ENCODE measurements at regions not wholly inside any gene's neighbourhood (a gene's known extent, or its start where the extent isn't known, plus 50 kb on each side); places are given as distances from the start of the nearest gene placed in this dataset.

DNA sequence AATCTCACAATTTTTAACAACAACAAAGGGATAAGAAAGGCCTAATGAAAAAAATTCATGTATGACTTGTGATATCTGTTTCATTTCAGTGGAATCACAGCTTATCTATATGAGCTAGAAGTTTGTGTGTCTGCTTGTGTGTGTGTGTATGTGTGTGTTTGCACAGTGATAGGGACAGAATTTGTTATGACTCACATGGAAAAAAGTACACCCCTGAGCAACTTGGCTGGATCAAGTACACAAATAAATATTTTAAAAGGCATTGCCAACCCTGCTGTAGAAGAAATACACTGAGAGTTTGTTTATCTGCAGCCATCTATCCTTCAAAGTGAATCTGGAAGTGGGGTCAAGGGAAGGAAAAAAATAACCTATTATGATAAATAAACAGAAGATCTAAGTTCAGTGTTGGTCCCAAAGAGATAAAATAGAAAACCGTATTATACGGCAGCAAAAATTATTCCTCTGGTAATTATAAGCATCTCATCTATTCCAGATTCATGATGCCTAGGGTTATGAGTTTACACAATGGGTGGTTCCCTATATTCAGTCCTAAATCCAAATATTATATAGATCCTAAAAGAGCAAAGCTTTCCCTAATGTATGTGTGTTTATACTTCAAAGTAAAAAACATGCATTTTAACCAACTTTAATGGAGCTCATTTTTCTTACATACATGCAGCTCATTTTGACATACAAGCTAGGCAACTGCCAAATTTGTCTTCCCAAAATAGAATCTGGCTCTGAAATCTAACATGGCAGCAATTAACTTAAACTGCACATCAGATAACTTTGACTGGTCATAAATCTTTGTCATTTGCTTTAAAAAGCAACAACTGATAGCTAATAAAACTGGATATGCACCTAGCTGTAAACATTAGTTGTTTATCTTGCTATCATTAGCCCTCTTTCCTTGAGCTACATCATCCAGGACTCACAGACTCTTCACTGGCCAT is 420.6 kb downstream of the IRS1 start:
- peak; percentile 52 for DNase-seq (ENCODE audit: low read depth)
- H3K9me3 ChIP-seq (ENCODE audit: control insufficient read depth, low read length), result peaks cover 7% of the 10 kb centered on the region
- H3K9ac ChIP-seq (ENCODE audit: low read length), result no peak overlapping the region
- H3K4me3 ChIP-seq (ENCODE audit: low read length), result no peak overlapping the region
- no peaks in the 10 kb centered on the region for H3K27me3 ChIP-seq (replicated peaks; ENCODE audit: control insufficient read depth, insufficient read depth, low read length)
- H3K36me3 ChIP-seq (ENCODE audit: control insufficient read depth, insufficient read depth, low read length, severe bottlenecking), result no peaks in the 10 kb centered on the region
- H3K4me1 ChIP-seq (ENCODE audit: control insufficient read depth, insufficient read depth, low read length), result peaks cover 5% of the 10 kb centered on the region

GRCh38 chr2:226376516-226377180 is 423.0 kb downstream of the IRS1 start:
- Histone ChIP-seq H3K27me3 (replicated peaks; ENCODE audit: control insufficient read depth, insufficient read depth, low read length) (no peaks in the 10 kb centered on the region), H3K4me3 (ENCODE audit: low read length) (no peak overlapping the region), H3K36me3 (ENCODE audit: control insufficient read depth, insufficient read depth, low read length, severe bottlenecking) (no peaks in the 10 kb centered on the region), H3K9me3 (ENCODE audit: control insufficient read depth, low read length) (peaks cover 7% of the 10 kb centered on the region), H3K4me1 (ENCODE audit: control insufficient read depth, insufficient read depth, low read length) (peaks cover 5% of the 10 kb centered on the region), H3K9ac (ENCODE audit: low read length) (no peak overlapping the region)
- peak; percentile 31 for DNase-seq (ENCODE audit: low read depth)

DNA sequence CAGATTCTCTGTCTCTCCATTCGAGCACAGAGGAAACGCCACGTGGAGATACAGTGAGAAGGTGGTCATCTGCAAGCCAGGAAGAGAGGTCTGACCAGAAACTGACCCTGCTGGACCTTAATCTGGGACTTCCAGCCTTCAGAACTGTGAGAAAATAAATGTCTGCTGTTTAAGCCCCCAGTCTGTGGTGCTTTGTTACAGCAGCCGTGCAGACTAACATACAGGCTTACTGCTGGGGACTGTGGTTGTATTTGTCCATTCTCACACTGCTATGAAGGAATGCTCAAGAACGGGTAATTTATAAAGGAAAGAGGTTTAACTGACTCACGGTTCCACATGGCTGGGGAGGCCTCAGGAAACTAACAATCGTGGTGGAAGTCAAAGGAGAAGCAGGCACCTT is 432.7 kb downstream of the IRS1 start:
- Histone ChIP-seq H3K27me3 (replicated peaks; ENCODE audit: control insufficient read depth, insufficient read depth, low read length) (no peaks in the 10 kb centered on the region), H3K4me3 (ENCODE audit: low read length) (no peak overlapping the region), H3K9ac (ENCODE audit: low read length) (no peak overlapping the region), H3K4me1 (ENCODE audit: control insufficient read depth, insufficient read depth, low read length) (peaks cover 4% of the 10 kb centered on the region), H3K9me3 (ENCODE audit: control insufficient read depth, low read length) (no peaks in the 10 kb centered on the region), H3K36me3 (ENCODE audit: control insufficient read depth, insufficient read depth, low read length, severe bottlenecking) (no peaks in the 10 kb centered on the region)
- DNase-seq (ENCODE audit: low read depth), result no peak

DNA sequence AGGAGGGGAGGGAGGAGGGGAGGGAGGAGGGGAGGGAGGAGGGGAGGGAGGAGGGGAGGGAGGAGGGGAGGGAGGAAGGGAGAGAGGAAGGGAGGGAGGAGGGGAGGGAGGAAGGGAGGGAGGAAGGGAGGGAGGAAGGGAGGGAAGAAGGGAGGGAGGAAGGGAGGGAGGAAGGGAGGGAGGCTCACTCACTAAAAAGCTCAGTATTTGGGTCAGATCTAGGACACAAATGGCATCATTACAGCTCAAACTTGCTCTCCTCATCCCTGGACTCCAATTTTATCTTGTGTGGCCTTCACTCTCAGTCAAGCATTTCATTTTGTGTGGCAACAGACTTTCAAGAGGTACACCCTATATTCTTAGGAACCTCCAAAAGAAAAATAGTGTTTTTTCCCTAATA is 435.4 kb downstream of the IRS1 start:
- Histone ChIP-seq H3K27me3 (replicated peaks; ENCODE audit: control insufficient read depth, insufficient read depth, low read length) (no peaks in the 10 kb centered on the region), H3K4me1 (ENCODE audit: control insufficient read depth, insufficient read depth, low read length) (peaks cover 12% of the 10 kb centered on the region), H3K9me3 (ENCODE audit: control insufficient read depth, low read length) (no peaks in the 10 kb centered on the region), H3K9ac (ENCODE audit: low read length) (no peak overlapping the region), H3K36me3 (ENCODE audit: control insufficient read depth, insufficient read depth, low read length, severe bottlenecking) (no peaks in the 10 kb centered on the region), H3K4me3 (ENCODE audit: low read length) (no peak overlapping the region)
- no peak for DNase-seq (ENCODE audit: low read depth)

GRCh38 chr2:226362980-226363379 is 436.6 kb downstream of the IRS1 start:
- Histone ChIP-seq H3K9me3 (ENCODE audit: control insufficient read depth, low read length) (no peaks in the 10 kb centered on the region), H3K9ac (ENCODE audit: low read length) (no peak overlapping the region), H3K27me3 (replicated peaks; ENCODE audit: control insufficient read depth, insufficient read depth, low read length) (no peaks in the 10 kb centered on the region), H3K36me3 (ENCODE audit: control insufficient read depth, insufficient read depth, low read length, severe bottlenecking) (no peaks in the 10 kb centered on the region), H3K4me3 (ENCODE audit: low read length) (no peak overlapping the region), H3K4me1 (ENCODE audit: control insufficient read depth, insufficient read depth, low read length) (peaks cover 15% of the 10 kb centered on the region)
- peak; percentile 55 for DNase-seq (ENCODE audit: low read depth)

- no peak overlapping the region for H3K4me3 ChIP-seq (ENCODE audit: low read length)
- no peaks in the 10 kb centered on the region for H3K36me3 ChIP-seq (ENCODE audit: control insufficient read depth, insufficient read depth, low read length, severe bottlenecking)
- H3K9me3 ChIP-seq (ENCODE audit: control insufficient read depth, low read length), result no peaks in the 10 kb centered on the region
- H3K27me3 ChIP-seq (replicated peaks; ENCODE audit: control insufficient read depth, insufficient read depth, low read length), result no peaks in the 10 kb centered on the region
- H3K9ac ChIP-seq (ENCODE audit: low read length), result no peak overlapping the region
- peaks cover 15% of the 10 kb centered on the region for H3K4me1 ChIP-seq (ENCODE audit: control insufficient read depth, insufficient read depth, low read length)
- DNase-seq (ENCODE audit: low read depth), result no peak
These were observed 439.0 kb downstream of the IRS1 start for GRCh38 chr2:226360658-226361057.

DNA sequence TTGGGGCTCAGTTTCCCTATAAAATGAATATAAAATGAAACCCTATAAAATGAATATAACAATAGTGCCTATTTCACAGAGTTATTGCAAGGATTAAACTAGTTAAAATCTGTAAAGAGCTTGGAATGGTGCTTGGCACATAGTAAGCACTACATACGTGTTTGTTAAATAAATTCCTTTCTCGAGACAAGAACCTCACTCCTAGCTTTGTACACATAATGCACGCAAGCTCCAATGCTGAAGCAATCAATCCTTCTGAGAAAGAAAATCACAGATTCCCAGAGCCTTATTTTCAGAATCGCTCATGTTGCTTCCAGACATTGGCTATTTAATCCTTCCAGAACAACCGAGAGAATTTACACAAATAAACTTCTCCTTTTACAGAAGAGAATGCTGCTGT is 440.9 kb downstream of the IRS1 start:
- Histone ChIP-seq H3K36me3 (ENCODE audit: control insufficient read depth, insufficient read depth, low read length, severe bottlenecking) (no peaks in the 10 kb centered on the region), H3K27me3 (replicated peaks; ENCODE audit: control insufficient read depth, insufficient read depth, low read length) (no peaks in the 10 kb centered on the region), H3K4me3 (ENCODE audit: low read length) (no peak overlapping the region), H3K9me3 (ENCODE audit: control insufficient read depth, low read length) (no peaks in the 10 kb centered on the region), H3K4me1 (ENCODE audit: control insufficient read depth, insufficient read depth, low read length) (peaks cover 15% of the 10 kb centered on the region), H3K9ac (ENCODE audit: low read length) (no peak overlapping the region)
- no peak for DNase-seq (ENCODE audit: low read depth)

DNA sequence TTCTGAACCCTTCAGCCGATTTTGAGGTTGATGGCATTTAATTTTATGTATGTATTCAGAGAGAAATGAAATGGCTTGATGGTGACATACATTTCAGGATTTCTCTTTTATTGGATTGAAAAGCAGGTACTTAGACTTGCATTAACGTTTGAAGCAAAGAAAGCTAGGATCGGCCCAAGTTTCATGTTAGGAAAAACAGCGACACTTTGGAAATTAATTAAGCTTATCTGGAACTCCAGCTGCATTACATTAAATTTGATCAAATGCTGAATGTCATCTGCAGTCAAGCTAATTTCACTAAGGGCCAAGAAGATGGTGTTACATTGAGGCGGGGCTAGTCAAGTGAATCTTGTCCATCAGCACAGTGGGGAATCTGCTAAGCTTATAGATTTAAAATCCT is 441.8 kb downstream of the IRS1 start:
- Histone ChIP-seq H3K4me1 (ENCODE audit: control insufficient read depth, insufficient read depth, low read length) (peaks cover 10% of the 10 kb centered on the region), H3K9ac (ENCODE audit: low read length) (no peak overlapping the region), H3K9me3 (ENCODE audit: control insufficient read depth, low read length) (no peaks in the 10 kb centered on the region), H3K4me3 (ENCODE audit: low read length) (no peak overlapping the region), H3K27me3 (replicated peaks; ENCODE audit: control insufficient read depth, insufficient read depth, low read length) (no peaks in the 10 kb centered on the region), H3K36me3 (ENCODE audit: control insufficient read depth, insufficient read depth, low read length, severe bottlenecking) (no peaks in the 10 kb centered on the region)
- no peak for DNase-seq (ENCODE audit: low read depth)

DNA sequence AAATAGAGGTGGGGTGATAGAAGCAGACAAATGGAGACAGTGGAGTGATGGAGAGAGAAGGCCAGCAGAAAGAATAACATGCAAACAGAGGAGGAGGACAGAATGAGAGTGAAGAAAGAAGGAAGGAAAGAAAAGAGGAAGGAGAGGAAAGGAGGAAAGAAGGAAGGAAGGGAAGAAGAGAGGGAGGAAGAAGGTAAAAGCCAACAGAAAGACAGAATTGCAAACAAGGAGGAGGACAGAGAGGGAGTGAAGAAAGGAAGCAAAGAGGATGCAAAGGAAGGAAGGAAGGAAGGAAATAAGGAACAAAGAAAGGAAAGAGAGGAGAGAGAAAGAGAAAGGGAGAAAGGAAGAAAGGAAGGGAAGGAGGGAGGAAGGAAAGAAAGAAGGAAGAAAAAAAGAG is 444.0 kb downstream of the IRS1 start:
- H3K27me3 ChIP-seq (replicated peaks; ENCODE audit: control insufficient read depth, insufficient read depth, low read length), result no peaks in the 10 kb centered on the region
- DNase-seq (ENCODE audit: low read depth), result no peak
- H3K9me3 ChIP-seq (ENCODE audit: control insufficient read depth, low read length), result no peaks in the 10 kb centered on the region
- peaks cover 10% of the 10 kb centered on the region for H3K4me1 ChIP-seq (ENCODE audit: control insufficient read depth, insufficient read depth, low read length)
- no peaks in the 10 kb centered on the region for H3K36me3 ChIP-seq (ENCODE audit: control insufficient read depth, insufficient read depth, low read length, severe bottlenecking)
- H3K9ac ChIP-seq (ENCODE audit: low read length), result no peak overlapping the region
- H3K4me3 ChIP-seq (ENCODE audit: low read length), result no peak overlapping the region

DNA sequence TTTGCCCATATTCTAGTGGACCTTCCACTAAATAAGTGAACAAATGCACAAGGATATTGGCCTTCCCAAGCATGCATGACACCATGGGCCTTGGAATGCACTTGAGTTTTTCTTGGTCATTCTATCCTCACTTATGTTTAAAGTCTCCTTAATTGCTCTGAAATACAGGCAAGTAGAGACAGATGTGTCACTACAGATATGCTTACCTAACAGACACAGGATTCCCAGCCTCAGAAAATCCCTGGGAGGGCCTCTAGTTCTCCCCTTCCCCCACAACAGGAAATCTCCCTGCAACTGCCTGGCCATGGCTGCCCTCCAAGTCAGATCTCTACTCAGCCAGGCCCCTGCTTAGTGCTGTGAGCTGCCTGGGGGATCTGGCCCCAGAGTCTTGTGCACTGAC is 445.2 kb downstream of the IRS1 start:
- no peak overlapping the region for H3K9ac ChIP-seq (ENCODE audit: low read length)
- peak; percentile 21 for DNase-seq (ENCODE audit: low read depth)
- H3K27me3 ChIP-seq (replicated peaks; ENCODE audit: control insufficient read depth, insufficient read depth, low read length), result no peaks in the 10 kb centered on the region
- peaks cover 5% of the 10 kb centered on the region for H3K4me1 ChIP-seq (ENCODE audit: control insufficient read depth, insufficient read depth, low read length)
- H3K36me3 ChIP-seq (ENCODE audit: control insufficient read depth, insufficient read depth, low read length, severe bottlenecking), result no peaks in the 10 kb centered on the region
- H3K9me3 ChIP-seq (ENCODE audit: control insufficient read depth, low read length), result no peaks in the 10 kb centered on the region
- H3K4me3 ChIP-seq (ENCODE audit: low read length), result no peak overlapping the region

GRCh38 chr2:226352941-226353560 is 446.6 kb downstream of the IRS1 start:
- no peak overlapping the region for H3K9ac ChIP-seq (ENCODE audit: low read length)
- no peak for DNase-seq (ENCODE audit: low read depth)
- H3K27me3 ChIP-seq (replicated peaks; ENCODE audit: control insufficient read depth, insufficient read depth, low read length), result no peaks in the 10 kb centered on the region
- no peaks in the 10 kb centered on the region for H3K9me3 ChIP-seq (ENCODE audit: control insufficient read depth, low read length)
- H3K4me1 ChIP-seq (ENCODE audit: control insufficient read depth, insufficient read depth, low read length), result no peaks in the 10 kb centered on the region
- H3K36me3 ChIP-seq (ENCODE audit: control insufficient read depth, insufficient read depth, low read length, severe bottlenecking), result no peaks in the 10 kb centered on the region
- no peak overlapping the region for H3K4me3 ChIP-seq (ENCODE audit: low read length)
